Left hindlimb (tissue), 1 donor: ENCODE measurements at regions not wholly inside any gene's neighbourhood (a gene's known extent, or its start where the extent isn't known, plus 50 kb on each side); places are given as distances from the start of the nearest gene placed in this dataset.
"Not testable (repeated sequence)": the region's sequence is repeated elsewhere in the genome, so short reads cannot be mapped to it uniquely, and the experiment has no call there.

Experiments
- DNase-seq: peaks from one replicate; pipeline ENCODE4 v3.0.0-alpha.2; 2018

- no peak for DNase-seq
Observed at GRCh38 chr5:152456815-152457443, 51.9 kb upstream of the NMUR2 start.

DNA sequence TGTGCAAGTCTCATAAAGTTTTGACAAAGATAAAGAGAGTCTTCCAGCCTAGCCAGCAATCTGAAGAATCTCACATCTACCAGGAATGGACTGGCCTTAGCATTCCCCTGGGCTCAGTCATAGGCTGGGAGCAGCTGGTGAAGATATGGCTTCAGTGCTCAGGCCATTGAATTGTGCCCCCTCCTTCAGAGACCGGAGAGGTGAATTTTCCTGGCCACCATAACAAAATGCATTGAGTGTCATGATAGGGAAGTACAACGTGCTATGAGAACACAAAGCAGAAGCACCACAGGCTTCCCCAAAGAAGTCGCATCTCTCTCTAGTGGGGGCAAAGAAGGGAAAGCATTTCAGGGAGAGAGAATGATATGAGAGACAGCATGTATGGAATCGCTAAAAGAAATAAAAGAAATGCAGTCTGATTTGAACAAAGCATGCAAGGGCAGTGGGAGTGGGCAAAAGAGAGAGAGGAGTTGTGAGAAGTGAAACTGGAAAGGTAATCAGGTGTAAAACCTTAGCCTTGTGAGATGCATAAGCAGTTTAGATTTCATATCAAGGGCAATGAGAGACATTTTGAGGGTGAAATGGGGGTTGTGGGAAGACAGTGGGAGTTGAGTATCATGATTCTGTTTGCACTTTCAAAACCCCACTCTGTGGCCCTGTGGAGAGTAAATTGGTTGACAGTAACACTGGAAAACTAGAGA is 57.1 kb upstream of the NMUR2 start:
- no peak for DNase-seq

DNA sequence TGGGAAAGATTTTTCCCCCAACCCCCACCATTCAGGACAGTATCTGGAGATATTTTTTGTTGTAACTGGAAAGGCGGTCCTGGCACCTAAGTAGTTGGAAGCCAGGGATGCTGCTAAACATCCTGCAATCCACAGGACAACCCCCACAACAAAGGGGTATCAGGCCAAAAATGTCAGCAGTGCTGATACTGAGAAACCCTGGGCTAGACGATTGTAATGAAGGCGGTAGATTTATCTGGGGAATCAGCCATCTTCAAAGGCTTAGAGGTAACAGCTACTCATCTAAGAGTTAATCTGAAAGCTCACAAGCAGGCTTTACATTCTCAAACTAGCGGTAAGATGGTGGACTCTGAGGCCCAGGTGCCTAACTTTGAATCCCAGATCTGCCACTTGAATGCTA is 59.0 kb upstream of the NMUR2 start:
- no peak for DNase-seq

DNA sequence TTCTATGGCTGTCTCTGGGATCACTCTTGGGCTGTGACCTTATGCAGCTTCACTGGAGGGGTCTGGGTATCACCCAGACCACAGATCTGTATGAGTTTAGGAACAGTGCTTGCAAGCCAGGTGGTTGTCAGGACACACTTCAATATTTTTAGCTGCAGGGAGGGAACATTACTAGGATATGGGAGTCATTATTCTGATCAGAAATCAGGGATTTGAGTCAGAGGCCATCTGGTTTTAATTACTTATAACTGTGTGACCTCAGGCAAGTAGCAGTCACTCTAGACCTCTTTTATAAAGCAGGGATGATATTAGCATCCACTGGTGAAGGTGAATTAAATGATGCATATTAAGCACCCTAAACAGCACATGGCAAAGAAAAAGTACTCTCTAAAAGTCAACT is 60.1 kb upstream of the NMUR2 start:
- no peak for DNase-seq

- DNase-seq: no peak
Observed at GRCh38 chr5:152466085-152466745, 61.1 kb upstream of the NMUR2 start.

DNA sequence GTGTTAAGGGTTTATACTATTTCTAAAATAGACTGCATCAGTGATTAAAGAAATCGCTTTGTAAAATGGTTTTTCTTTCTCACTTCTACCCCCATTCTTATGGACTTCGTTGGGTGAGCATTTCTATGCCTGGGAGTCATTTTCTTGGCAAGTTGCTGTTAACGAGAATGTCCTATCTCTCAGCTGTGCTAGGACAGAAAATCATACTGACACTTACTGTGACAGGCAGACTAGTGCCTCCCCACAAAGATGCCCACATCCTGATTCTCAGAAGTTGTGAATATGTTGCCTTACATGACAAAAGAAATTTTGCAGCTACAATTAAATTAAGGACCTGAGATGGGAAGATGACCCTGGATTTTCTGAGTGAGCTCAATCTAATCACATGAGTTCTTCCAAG is 65.1 kb upstream of the NMUR2 start:
- DNase-seq: no peak

DNA sequence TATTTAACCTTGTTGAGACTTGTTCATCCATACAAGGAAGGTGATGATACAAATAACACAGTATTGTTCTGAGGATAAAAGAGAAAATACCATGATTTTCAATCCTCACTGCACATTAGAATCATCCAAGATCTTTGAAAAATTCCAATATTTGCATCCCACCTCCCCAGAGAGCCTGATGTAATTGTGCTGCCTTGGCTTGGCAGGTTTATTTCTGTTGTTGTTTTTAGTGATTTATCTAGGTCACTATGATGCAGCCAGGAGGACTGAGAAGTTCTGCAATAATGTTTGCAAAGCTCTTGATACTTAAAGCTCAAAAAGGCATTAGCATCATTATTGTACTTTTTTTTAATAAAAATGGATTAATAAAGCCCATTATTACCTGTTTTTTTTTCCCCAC is 67.0 kb upstream of the NMUR2 start:
- no peak for DNase-seq

DNA sequence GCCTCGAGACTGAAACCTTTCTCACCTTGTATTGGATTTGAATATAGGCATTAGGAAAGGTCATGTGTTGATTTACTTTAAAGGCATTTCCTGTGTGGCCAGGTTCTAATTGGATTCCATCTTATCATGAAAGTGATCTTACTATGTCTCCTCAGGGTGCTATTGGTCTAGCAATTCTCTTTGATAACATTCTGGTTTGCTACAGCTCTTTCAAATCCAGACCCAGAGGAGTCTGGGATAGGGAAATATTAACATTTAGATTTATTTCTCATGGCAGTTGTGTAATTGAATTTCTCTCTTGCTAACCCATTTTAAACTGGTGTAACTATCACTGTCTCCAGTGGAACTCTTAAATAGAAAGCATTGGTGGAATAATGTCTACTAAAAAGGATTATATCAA is 69.9 kb upstream of the NMUR2 start:
- DNase-seq: no peak

GRCh38 chr5:152477536-152477935 is 72.5 kb upstream of the NMUR2 start:
- DNase-seq: no peak

- DNase-seq: not testable (repeated sequence)
Observed at GRCh38 chr5:152479866-152480265, 74.8 kb upstream of the NMUR2 start.

DNA sequence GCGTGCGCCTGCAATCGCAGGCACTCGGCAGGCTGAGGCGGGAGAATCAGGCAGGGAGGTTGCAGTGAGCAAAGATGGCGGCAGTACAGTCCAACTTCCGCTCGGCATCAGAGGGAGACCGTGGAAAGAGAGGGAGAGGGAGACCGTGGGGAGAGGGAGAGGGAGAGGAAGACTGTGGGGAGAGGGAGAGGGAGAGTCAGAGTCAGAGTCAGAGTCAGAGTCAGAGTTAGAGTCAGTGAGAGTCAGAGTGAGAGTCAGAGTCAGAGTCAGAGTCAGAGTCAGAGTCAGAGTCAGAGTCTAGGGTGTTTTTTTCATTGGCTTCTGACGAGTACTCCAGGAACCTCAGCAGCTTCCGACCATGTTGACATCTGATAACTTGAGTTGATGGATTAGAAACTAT is 75.6 kb upstream of the NMUR2 start:
- not testable (repeated sequence) for DNase-seq

GRCh38 chr5:152487130-152487529 is 82.1 kb upstream of the NMUR2 start:
- no peak for DNase-seq

GRCh38 chr5:152488869-152489268 is 83.8 kb upstream of the NMUR2 start:
- DNase-seq: no peak

DNA sequence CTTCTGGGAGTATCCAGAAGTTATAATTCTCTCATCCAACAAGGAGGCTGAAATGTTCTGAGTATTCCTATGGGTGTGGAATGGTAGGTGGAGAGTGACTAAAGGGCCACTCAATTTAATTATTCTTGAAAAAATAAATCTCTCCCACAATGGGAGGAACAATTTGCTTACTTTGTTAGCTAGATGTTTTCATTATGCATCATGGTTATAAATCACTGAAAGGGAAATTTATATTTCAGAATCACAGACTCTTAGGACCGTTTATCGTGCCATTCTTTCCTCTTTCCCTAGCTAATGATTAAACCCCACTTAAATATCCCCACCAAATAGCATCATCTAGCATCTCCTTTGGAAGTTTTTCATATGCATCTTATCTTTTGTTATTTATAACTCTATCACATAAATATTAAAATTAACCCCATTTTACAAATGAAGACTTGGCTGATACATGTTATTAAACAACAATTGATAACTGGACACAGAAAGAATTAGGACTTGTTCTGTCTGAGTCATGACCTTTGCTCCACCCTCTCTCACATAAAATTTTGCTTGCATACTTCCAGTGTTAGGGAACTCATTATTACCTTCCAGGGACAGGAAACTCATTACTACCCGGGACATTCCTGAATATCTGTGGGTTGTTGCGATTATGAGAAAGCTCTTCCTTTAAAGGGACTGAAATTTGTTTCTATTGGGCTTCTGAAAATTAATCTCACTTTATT is 94.9 kb upstream of the NMUR2 start:
- DNase-seq: no peak

DNA sequence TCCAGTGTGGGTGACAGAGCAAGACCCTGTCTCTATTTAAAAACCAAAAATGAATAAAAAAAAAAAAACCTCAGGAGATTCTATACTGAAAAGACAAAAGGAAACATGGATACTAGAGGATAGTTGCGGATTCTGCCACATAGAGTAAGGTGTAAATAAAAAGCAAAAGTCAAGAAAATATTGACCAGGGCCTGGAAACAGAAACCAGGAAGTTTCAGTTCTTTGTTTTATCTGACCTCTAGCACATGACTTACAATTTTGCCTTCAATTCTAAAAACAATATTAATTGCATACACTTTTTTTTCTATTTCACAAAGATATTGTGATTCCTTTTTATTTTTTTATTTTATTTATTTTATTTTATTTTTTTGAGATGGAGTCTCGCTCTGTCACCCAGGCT is 96.2 kb upstream of the NMUR2 start:
- no peak for DNase-seq

DNA sequence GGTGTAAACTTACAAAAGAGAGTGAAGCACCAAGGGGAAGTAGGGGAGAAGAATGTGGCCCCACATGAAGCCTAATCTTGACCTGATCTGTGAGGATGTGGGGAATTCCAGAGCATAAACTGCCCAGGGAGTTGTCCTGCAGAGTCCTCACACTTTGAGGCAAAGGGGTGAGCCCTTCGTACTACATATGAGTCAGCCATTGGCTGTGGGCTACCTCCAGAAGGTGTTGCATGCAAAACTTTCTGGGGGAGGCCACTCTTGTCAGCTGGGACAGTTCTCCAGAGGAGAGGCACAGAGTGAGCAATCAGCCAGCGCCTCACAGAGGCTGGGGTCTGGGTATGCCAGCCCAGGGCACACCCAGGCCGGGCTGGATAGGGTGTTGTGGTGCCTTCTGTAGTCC is 98.1 kb upstream of the NMUR2 start:
- DNase-seq: no peak

GRCh38 chr5:152505442-152506042 is 100.5 kb upstream of the NMUR2 start:
- DNase-seq: peak; percentile 31

- no peak for DNase-seq
Observed at GRCh38 chr5:152511120-152511519, 106.0 kb upstream of the NMUR2 start.

GRCh38 chr5:152511531-152512132 is 106.6 kb upstream of the NMUR2 start:
- no peak for DNase-seq

DNA sequence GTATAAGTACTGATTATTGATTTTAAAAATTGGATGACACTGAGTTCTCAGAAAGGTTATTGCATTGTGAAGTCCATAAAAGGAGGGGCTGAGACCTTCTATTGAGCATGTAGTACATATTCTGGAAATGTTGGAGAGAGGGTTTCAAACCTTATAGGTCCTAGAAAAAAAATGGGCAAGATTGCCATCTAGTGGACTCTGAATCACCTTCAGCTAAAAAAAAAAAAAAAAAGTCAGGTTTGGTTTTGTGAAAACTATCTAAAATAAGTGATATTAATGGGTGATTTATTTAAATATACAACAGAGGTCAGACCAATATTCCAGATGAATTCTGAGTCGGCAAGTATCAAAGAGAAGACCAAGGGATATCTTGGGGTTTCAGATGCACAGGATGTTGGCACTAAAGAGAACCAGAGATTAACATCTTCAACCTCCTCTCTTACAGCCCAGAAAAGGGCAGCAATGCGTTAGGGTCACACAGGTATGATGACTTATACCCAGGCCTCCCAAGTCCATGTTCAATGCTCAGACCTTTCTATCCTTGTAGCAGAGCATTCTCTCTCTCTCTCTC is 109.8 kb upstream of the NMUR2 start:
- DNase-seq: no peak

GRCh38 chr5:152523964-152524363 is 118.9 kb upstream of the NMUR2 start:
- DNase-seq: no peak

DNA sequence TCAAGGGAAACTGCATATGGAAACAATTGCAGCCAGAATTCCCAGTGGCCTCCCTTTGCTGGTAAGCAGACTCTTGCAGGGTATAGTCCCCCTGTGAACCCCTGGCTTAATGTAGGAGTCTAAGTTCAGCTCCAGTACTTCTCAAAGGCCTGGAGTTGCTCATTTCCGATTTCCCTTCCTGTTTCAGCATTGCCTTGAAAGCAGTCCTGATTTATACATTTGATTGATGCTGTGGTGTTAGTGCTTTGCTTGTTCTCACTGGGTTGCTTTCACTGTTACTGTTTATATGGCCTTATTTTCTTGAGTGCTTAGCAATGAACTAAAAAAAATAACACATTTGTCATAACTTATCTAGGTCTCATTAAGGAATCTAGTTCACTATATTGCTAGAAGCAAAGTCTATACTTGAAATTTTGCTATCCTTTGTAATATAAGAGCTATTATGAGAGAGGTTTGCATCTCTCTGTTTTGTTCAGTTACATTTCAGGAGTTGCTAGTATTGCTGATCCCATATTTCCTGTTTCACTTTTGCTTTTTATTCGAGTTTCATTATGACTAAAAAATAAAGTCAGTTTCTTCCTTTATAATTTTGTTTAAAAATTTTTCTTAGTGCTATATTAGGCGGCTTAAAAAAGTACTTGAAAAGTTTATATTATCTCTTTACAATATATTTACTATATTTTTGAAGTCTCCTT is 122.4 kb upstream of the NMUR2 start:
- no peak for DNase-seq
